ENCODE measurements at regions not wholly inside any gene's neighbourhood (a gene's known extent, or its start where the extent isn't known, plus 50 kb on each side); places are given as distances from the start of the nearest gene placed in this dataset.

GRCh38 chr10:2731940-2732339, 335.4 kb upstream of the PFKP start:
- H3K4me2 ChIP-seq, result no peak overlapping the region
- peaks cover 4% of the 10 kb centered on the region; the same call in 1 of the 2 replicates for H3K9me2 ChIP-seq (ENCODE audit: insufficient read depth)
- no peaks in the 10 kb centered on the region for H3K36me3 Mint-ChIP-seq (ENCODE audit: low read depth)
- no peaks in the 10 kb centered on the region for H3K36me3 ChIP-seq (ENCODE audit: insufficient read depth)
- H2AFZ ChIP-seq, result no peak overlapping the region
- H3K27me3 ChIP-seq (ENCODE audit: insufficient read depth), result no peaks in the 10 kb centered on the region
- no peaks in the 10 kb centered on the region for H4K20me1 ChIP-seq (replicated peaks; ENCODE audit: insufficient read depth)
- ATAC-seq, result no peak
- H3K27ac Mint-ChIP-seq, result no peak overlapping the region
- H3K9me3 Mint-ChIP-seq, result peaks cover 3% of the 10 kb centered on the region; the same call in 2 of the 3 replicates
- H3K79me2 ChIP-seq (replicated peaks; ENCODE audit: insufficient read depth), result no peaks in the 10 kb centered on the region
- H3K27ac ChIP-seq (ENCODE audit: low read depth), result no peak overlapping the region
- no peaks in the 10 kb centered on the region for H3F3A ChIP-seq (replicated peaks; ENCODE audit: low read depth)
- H3K4me3 ChIP-seq, result no peak overlapping the region
- no peak for TF ChIP-seq CTCF (conservative IDR thresholded peaks at IDR 0.05; ENCODE audit: low read depth in 2 of 2)
- no peak for TF ChIP-seq EZH2 (IDR thresholded peaks at IDR 0.05; ENCODE audit: low read depth, unreplicated experiment)
- no peak for TF ChIP-seq REST (IDR thresholded peaks at IDR 0.05; ENCODE audit: unreplicated experiment)
- TF ChIP-seq ETS1 (IDR thresholded peaks at IDR 0.05), result no peak
- TF ChIP-seq POLR2AphosphoS5 (IDR thresholded peaks at IDR 0.05; ENCODE audit: low read depth), result no peak
- TF ChIP-seq ZNF114 (CRISPR knock-in tag; IDR thresholded peaks at IDR 0.05), result no peak
- TF ChIP-seq EZH2phosphoT487 (IDR thresholded peaks at IDR 0.05; ENCODE audit: unreplicated experiment), result no peak
- no peak for TF ChIP-seq STAT1 (IDR thresholded peaks at IDR 0.05; ENCODE audit: unreplicated experiment)
- no peak for TF ChIP-seq ZNF331 (CRISPR knock-in tag; IDR thresholded peaks at IDR 0.05; ENCODE audit: low read depth)
- TF ChIP-seq JUNB (IDR thresholded peaks at IDR 0.05; ENCODE audit: unreplicated experiment), result no peak
- no peak for TF ChIP-seq ZNF462 (CRISPR knock-in tag; IDR thresholded peaks at IDR 0.05)
- no peak for TF ChIP-seq NANOG (IDR thresholded peaks at IDR 0.05; ENCODE audit: borderline replicate concordance)
- TF ChIP-seq CREB1 (CRISPR knock-in tag; IDR thresholded peaks at IDR 0.05; ENCODE audit: low read depth), result no peak
- H3K4me3 Mint-ChIP-seq, result no peak overlapping the region
- no peaks in the 10 kb centered on the region for H3K4me1 ChIP-seq (ENCODE audit: insufficient read depth)
- peaks cover 4% of the 10 kb centered on the region for H3K27me3 Mint-ChIP-seq (ENCODE audit: insufficient read depth, low read depth, poor library complexity)
- no peak for DNase-seq (ENCODE audit: low spot score)
- no peaks in the 10 kb centered on the region for H3K4me1 Mint-ChIP-seq
